Natural killer cell treated with Interleukin-12 subunit alpha and Interleukin-12 subunit beta and Interleukin-15 and Interleukin-18, amount 100 ng/mL, for 72 hours (primary cell): ENCODE measurements at regions not wholly inside any gene's neighbourhood (a gene's known extent, or its start where the extent isn't known, plus 50 kb on each side); places are given as distances from the start of the nearest gene placed in this dataset.

ENCODE experiments used
- ATAC-seq, 2 donors: fragments of 150-1000 bp; cut with Tn5 transposase in 1 of 2; sonication (Bioruptor Pico), chemical (Tn5 transposase) in 1 of 2; 2 replicates each; pipeline ENCODE4 v1.10.0; 2021
- DNase-seq: peaks from one replicate; pipeline ENCODE4 v3.0.0; 2022; ENCODE audit warnings: low spot score
- H3K27ac Mint-ChIP-seq, 2 donors: 1 replicate in 1 of 2; 2 replicates in 1 of 2; pipeline ENCODE4 v1.8.0; 2022; ENCODE audit warnings: mixed read lengths in 2 of 2, mild to moderate bottlenecking in 1 of 2, moderate library complexity in 1 of 2
- H3K27me3 Mint-ChIP-seq, 2 donors: 1 replicate in 1 of 2; 2 replicates in 1 of 2; pipeline ENCODE4 v1.8.0; 2022; ENCODE audit warnings: mixed read lengths in 2 of 2
- H3K36me3 Mint-ChIP-seq: one replicate; pipeline ENCODE4 v1.8.0; 2022; ENCODE audit warnings: mixed read lengths
- H3K4me1 Mint-ChIP-seq, 2 donors: 1 replicate in 1 of 2; 2 replicates in 1 of 2; pipeline ENCODE4 v1.8.0; 2022; ENCODE audit warnings: low read depth in 2 of 2, mixed read lengths in 2 of 2, mild to moderate bottlenecking in 1 of 2
- H3K4me3 Mint-ChIP-seq: one replicate; pipeline ENCODE4 v1.8.0; 2022; ENCODE audit warnings: mixed read lengths
- H3K9me3 Mint-ChIP-seq: 2 replicates; pipeline ENCODE4 v1.8.0; 2022; ENCODE audit warnings: mixed read lengths

DNA sequence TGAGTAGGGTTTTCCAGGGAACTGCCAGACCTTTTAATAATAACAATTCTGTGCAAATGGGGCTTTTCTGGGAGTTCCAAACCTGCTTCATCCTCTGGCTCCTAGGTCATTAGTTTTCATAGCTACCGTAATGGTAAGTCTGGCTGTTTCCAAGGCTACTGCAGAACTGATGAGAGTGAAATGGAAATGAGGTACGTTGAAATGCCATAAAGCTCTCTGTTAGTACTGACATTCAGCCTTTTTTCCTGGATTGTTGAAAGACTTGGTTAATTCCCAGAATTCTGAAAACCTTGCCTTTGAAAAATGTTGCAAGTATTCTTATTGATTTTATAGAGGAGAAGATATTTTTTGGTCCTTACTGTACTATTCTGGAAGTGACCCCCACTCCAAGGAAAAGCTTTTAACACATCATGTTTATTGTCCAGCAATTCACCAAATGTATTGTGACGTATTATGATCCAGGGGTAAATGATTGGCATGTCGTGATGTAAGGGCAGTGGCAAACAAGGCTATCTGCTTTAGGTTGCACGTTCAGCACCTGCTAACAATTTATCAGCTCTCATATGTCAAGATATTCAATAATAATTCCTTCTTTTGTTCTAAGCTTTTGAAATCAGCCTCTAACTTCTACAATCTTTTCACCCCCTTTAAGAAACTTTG lies 767.0 kb upstream of the RAB6C start:
- Mint-ChIP-seq H3K4me3 (no peak overlapping the region), H3K27ac (no peak overlapping the region), H3K4me1 (no peaks in the 10 kb centered on the region), H3K9me3 (no peaks in the 10 kb centered on the region), H3K27me3 (peaks cover 0 to 2% of the 10 kb centered on the region in 2 donors), H3K36me3 (no peaks in the 10 kb centered on the region)
- ATAC-seq (no peak), DNase-seq (no peak)

DNA sequence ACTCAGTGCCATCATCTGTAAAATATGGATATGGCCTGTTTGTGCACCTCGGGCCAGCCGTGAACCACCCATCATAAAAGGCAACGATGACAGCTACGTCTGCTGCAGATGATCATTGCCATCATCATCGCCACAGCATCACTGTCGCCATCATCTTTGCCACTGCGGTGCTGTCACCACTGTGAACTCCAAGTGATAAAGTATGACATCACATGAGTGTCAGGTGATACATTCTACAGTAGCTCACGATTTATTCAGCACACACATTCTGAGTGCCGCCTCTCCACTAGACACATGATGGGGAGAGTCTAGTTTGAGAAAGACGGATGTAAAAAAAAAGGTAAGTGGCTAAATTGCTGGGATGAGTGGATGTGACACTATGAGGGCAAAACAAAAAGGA lies 755.4 kb upstream of the RAB6C start:
- DNase-seq = no peak
- no peaks in the 10 kb centered on the region for H3K36me3 Mint-ChIP-seq
- H3K27me3 Mint-ChIP-seq = no peaks in the 10 kb centered on the region
- no peak for ATAC-seq
- peaks cover 3% of the 10 kb centered on the region for H3K9me3 Mint-ChIP-seq
- no peak overlapping the region for H3K4me3 Mint-ChIP-seq
- H3K27ac Mint-ChIP-seq = no peak overlapping the region
- H3K4me1 Mint-ChIP-seq = no peaks in the 10 kb centered on the region

DNA sequence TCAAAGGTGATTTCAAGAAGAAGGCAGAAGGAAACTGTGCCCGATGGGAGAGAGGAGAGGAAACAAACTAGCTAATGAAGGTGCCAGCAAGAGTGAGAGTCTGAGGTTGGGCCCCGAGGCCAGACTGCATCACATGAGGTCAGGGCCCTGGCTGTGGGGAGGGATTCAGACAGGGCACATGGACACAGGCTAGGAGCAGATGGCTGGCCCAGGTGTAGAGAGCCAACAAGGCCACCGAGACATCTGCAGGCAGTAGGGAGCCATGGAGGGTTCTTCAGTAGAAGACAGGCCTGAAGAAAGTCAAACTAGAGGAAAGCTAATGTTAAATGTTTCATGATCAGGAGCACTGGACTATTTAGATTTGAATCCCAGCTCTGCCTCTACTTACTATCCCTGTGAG lies 755.0 kb upstream of the RAB6C start:
- no peak overlapping the region for H3K27ac Mint-ChIP-seq
- H3K36me3 Mint-ChIP-seq = no peaks in the 10 kb centered on the region
- H3K9me3 Mint-ChIP-seq = peaks cover 3% of the 10 kb centered on the region
- DNase-seq (no peak), ATAC-seq (peak in 1 of 2 donors; percentile 53)
- no peaks in the 10 kb centered on the region for H3K27me3 Mint-ChIP-seq
- no peak overlapping the region for H3K4me3 Mint-ChIP-seq
- H3K4me1 Mint-ChIP-seq = no peaks in the 10 kb centered on the region

DNA sequence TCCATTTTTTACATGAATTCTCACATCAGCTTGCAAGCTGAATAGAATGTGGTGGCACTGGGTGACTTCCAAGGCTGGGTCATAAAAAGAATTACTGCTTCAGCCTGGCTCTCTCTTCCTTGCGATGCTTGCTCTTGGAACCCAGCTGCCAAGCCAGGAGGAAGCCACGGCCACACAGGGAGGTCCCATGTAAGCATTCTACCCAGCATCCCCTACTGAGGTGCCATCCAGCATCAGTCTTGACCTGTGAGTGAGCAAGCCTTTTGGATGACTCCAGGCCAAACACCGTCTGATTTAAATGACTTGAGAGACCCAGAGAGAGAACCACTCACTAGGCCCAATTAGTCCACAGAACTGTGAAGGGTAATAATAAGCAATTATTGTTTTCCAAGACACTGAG lies 750.3 kb upstream of the RAB6C start:
- peak in 1 of 2 donors; percentile 43 for ATAC-seq
- no peak overlapping the region for H3K4me3 Mint-ChIP-seq

DNA sequence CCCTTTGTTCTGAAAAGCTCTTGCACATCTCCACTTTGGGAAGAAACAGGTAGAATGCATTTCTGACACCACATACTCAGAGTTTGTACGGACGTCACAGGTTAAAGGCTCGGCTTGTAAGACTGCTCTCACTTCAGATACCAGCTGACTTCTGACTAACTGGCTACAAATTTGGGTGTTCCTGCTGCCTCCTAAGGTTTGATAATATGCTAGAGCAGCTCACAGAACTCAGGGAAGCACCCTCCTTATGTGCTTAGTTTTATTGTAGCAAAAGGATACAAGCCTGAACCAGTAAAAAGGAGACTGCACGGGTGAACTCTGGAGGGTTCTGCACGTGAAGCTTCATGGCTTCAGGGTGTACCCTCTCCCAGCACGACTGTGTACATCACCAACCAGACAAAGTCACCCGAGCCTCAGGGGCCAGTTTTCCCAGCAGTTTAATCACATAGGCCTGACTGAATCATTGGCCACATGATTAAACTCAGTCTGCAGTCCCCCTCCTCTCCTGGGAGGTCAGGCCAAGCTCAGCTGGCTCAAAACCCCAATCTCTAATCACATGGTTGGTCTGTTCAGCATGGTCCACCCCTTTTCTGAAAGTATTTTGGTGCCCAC lies 749.5 kb upstream of the RAB6C start:
- Mint-ChIP-seq H3K36me3 (no peaks in the 10 kb centered on the region), H3K4me1 (no peaks in the 10 kb centered on the region), H3K27ac (no peak overlapping the region), H3K4me3 (no peak overlapping the region), H3K27me3 (no peaks in the 10 kb centered on the region), H3K9me3 (no peaks in the 10 kb centered on the region)
- DNase-seq (no peak), ATAC-seq (no peak)

More for the DNA sequence above, 750.3 kb upstream of the RAB6C start:
- Mint-ChIP-seq H3K27me3 (no peaks in the 10 kb centered on the region), H3K4me1 (no peaks in the 10 kb centered on the region), H3K36me3 (no peaks in the 10 kb centered on the region), H3K9me3 (no peaks in the 10 kb centered on the region), H3K27ac (no peak overlapping the region)
- no peak for DNase-seq

DNA sequence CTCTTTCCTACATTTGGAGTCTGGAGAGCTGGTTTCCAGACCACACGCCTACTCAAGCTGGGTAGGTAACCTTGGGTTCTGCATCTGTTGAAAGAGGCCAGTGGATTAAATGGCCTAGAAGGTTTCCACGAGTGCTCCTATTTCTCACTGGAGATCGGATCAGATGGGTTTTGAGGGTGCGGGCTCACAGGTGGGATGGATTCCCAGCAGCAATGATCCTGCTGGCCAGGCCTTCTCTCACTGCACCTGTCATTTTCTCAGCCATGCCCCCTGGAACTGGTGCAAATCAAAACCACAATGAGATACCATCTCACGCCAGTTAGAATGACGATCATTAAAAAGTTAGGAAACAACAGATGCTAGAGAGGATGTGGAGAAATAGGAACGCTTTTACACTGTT lies 747.5 kb upstream of the RAB6C start:
- Mint-ChIP-seq H3K27ac (no peak overlapping the region), H3K9me3 (no peaks in the 10 kb centered on the region), H3K4me1 (no peaks in the 10 kb centered on the region), H3K36me3 (no peaks in the 10 kb centered on the region), H3K27me3 (no peaks in the 10 kb centered on the region), H3K4me3 (no peak overlapping the region)
- ATAC-seq (no peak), DNase-seq (no peak)

DNA sequence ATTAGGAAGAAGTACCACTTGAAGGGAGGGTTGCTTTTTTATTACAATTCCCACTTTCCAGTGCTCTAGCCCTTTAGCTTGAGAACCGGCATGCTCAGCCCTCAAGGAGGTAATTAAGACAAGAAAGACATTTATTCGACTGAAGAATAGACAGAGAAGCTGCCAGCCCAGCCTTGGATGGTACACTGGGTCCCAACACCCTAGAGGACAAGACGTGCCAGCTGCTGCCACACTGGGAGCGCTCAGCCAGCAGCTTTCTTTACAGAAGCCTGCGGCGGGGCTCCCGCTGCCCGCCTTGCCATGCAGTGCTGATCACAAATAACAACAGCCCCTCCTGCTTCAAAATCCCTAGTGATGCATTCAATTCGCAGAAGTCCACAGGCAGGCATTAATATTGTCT lies 746.3 kb upstream of the RAB6C start:
- no peaks in the 10 kb centered on the region for H3K36me3 Mint-ChIP-seq
- no peaks in the 10 kb centered on the region for H3K9me3 Mint-ChIP-seq
- H3K4me3 Mint-ChIP-seq = no peak overlapping the region
- ATAC-seq (no peak), DNase-seq (no peak)
- H3K27me3 Mint-ChIP-seq = no peaks in the 10 kb centered on the region
- H3K27ac Mint-ChIP-seq = no peak overlapping the region
- H3K4me1 Mint-ChIP-seq = no peaks in the 10 kb centered on the region

DNA sequence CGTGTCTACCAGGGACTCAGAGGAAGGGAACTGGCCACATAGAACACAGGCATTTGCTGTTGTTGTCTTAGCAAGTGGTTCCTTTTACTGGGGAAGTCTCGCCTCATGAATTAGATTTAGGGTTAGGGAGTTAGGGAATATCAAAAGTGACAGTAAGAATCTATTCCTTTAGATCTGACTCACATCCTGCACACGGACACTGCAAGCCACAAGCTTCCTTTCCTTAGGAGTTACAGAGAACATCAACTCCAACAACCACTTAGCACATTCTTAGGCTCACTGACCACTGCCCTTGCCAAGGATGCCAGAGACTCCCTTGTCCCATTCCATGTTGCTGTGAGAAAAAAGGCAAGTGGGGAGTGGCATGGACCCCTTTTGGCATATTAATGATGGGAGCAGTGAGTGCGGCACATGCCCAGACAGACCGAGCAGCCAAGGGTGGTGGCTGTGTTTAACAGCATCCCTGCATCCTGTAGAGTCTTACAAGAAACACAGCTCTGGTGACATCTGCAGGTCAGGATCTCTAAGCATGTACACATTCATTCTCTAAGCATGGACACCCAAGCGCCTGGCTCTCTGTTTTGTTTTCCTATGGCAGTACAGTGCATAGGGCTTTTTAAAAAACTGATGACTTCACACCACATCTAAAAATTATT lies 745.6 kb upstream of the RAB6C start:
- no peaks in the 10 kb centered on the region for H3K9me3 Mint-ChIP-seq
- H3K4me3 Mint-ChIP-seq = no peak overlapping the region
- H3K4me1 Mint-ChIP-seq = no peaks in the 10 kb centered on the region
- no peak overlapping the region for H3K27ac Mint-ChIP-seq
- H3K36me3 Mint-ChIP-seq = no peaks in the 10 kb centered on the region
- no peaks in the 10 kb centered on the region for H3K27me3 Mint-ChIP-seq
- ATAC-seq (no peak), DNase-seq (no peak)

DNA sequence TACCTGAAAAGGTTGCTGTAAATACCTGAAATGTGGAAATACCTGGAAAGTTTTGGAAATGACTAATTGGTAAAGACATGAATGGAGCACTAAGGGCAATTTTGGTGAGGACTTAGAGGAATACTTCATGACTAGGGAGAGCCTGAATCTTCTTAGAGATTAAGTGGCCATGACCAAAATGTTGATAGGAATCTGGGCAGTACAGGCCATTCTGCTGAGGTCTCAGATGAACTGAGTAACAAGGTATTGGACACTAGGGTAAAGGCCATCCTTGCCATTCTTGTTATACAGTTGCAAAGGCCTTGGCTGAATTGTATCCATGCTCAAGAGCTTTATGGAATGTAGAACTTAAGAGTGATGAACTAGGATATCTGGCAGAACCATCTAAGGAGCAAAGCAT lies 742.9 kb upstream of the RAB6C start:
- DNase-seq = no peak
- Mint-ChIP-seq H3K27me3 (no peaks in the 10 kb centered on the region), H3K4me1 (no peaks in the 10 kb centered on the region), H3K4me3 (no peak overlapping the region), H3K27ac (no peak overlapping the region), H3K36me3 (no peaks in the 10 kb centered on the region), H3K9me3 (no peaks in the 10 kb centered on the region)
- ATAC-seq = no peak

DNA sequence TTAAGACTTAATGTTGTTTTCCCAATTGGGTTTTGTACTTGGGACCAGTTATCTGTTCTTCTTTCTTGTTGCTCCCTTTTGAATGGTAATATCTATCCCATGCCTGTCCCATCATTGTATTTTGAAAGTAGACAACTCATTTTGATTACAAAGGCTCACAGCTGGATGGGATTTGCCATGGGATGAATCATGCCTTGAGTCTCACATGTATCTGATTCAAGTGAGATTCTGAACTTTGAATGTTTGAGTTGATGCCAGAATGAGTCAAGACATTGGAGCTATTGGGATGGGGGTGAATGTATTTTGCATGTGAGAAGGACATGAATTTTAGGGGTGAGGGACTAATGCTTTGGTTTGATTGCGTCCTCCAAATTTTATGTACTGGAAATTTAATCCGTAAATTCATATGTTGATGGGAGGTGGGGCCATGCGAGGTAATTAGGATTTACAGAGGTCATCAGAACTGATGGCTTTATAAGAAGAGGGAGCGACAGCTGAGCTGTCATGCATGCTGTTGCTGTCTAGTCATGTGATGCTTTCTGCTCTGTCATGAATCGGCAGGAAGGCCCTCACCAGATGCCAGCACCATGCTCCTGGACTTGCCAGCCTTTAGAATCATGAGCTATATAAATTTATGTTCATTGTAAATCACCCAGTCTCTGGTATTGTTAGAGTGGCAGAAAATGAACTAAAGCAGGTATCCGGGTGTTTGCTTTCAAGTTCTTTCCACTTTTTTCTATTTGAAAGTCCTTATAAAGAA lies 741.3 kb upstream of the RAB6C start:
- no peak for ATAC-seq
- Mint-ChIP-seq H3K27me3 (peaks cover 0 to 3% of the 10 kb centered on the region in 2 donors), H3K4me1 (no peaks in the 10 kb centered on the region), H3K27ac (no peak overlapping the region), H3K9me3 (no peaks in the 10 kb centered on the region), H3K4me3 (no peak overlapping the region), H3K36me3 (no peaks in the 10 kb centered on the region)
- DNase-seq = no peak

DNA sequence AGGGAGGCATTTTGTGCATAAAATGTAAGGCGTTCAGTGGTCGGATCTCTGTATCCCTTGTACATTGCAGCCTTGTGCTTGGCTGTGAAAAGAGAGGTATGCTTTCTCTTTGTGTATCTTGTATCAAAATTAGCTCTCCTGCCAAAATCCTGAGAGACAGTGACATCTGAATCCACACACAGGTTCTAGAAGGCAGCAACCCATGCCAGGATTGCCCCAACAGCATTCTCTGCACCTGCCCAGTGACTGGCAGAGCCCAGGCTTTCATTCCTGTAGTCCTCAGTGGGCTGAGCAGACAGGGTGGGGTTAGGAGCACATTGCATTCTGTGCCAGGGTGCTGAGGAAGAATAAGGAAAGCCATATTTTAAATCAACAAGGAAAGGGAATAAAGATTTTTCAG lies 740.3 kb upstream of the RAB6C start:
- Mint-ChIP-seq H3K4me1 (no peaks in the 10 kb centered on the region), H3K27me3 (peaks cover 0 to 3% of the 10 kb centered on the region in 2 donors)

DNA sequence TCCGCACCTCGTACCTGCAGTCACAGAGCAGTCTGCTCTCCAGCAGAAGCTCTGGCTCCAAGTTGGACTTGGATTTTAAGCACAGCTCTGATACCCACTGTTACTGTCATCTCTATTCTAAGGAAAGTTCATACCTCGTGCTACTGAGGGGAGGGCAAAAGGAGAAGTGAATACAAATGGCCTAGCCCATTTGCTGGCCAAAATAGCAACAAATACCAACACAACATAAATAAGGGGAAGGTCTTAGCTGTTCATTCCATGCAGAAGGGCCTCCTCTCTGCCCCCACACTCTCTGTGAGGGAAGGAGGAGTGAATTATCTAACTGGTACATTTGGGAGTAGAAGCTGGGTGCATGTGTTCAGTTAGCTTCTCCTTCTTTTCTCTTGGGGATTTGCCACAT lies 739.4 kb upstream of the RAB6C start:
- Mint-ChIP-seq H3K9me3 (no peaks in the 10 kb centered on the region), H3K36me3 (no peaks in the 10 kb centered on the region), H3K4me1 (no peaks in the 10 kb centered on the region), H3K27ac (no peak overlapping the region), H3K27me3 (peaks cover 0 to 3% of the 10 kb centered on the region in 2 donors), H3K4me3 (no peak overlapping the region)
- ATAC-seq (no peak), DNase-seq (no peak)

More for the DNA sequence above, 740.3 kb upstream of the RAB6C start:
- no peak for DNase-seq
- ATAC-seq = no peak
- Mint-ChIP-seq H3K27ac (no peak overlapping the region), H3K9me3 (no peaks in the 10 kb centered on the region), H3K4me3 (no peak overlapping the region), H3K36me3 (no peaks in the 10 kb centered on the region)

DNA sequence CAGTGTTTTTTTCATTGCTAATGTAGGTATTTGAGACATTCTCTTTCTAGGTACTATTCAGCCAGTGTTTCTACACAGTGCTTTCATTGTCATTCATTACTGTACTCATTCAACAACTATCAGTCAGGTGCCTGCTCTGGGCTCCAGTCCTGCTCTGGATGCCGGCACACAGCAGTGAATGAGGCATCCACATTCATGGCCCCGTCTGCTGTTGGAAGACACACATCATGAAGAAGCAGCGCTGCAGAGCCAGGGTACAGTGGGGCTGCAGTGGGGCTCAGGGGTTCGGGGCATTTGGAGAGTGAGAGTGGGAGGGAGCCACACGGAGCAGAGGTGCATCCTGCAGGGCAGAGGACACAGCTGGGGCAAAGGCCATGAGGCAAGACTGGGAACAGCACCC lies 737.2 kb upstream of the RAB6C start:
- H3K27me3 Mint-ChIP-seq = peaks cover 0 to 3% of the 10 kb centered on the region in 2 donors
- H3K4me1 Mint-ChIP-seq = no peaks in the 10 kb centered on the region
- H3K36me3 Mint-ChIP-seq = no peaks in the 10 kb centered on the region
- H3K4me3 Mint-ChIP-seq = no peak overlapping the region
- H3K9me3 Mint-ChIP-seq = peaks cover 3% of the 10 kb centered on the region
- DNase-seq (no peak), ATAC-seq (peak in 1 of 2 donors; percentile 22)
- H3K27ac Mint-ChIP-seq = no peak overlapping the region

DNA sequence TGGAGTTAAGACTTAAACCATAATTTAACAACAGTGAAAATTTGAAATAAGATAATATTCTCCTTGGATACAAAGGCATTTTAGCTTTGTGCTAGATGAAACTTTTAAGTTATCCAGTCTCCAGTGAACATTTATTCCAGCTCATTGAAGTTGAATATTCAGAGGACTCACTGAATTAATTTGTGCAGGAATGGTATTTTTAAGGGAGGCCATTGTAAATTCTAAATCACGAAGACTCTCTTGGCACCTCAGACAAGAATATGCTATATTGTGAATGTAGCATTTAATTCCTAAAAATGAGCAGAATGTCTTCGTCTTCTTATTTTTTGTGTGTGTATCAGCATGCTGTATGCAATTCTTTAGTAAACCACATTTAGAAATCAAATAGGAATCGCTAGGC lies 731.7 kb upstream of the RAB6C start:
- Mint-ChIP-seq H3K27me3 (no peaks in the 10 kb centered on the region), H3K36me3 (no peaks in the 10 kb centered on the region), H3K9me3 (peaks cover 3% of the 10 kb centered on the region), H3K4me1 (no peaks in the 10 kb centered on the region), H3K4me3 (no peak overlapping the region), H3K27ac (no peak overlapping the region)
- DNase-seq = no peak
- no peak for ATAC-seq
